SU-DHL-6 (cell line): ENCODE measurements at regions not wholly inside any gene's neighbourhood (a gene's known extent, or its start where the extent isn't known, plus 50 kb on each side); places are given as distances from the start of the nearest gene placed in this dataset.

Source experiments
- CTCF ChIP-seq: fragments of 200-600 bp; sonication (generic); IDR thresholded peaks from one replicate; pipeline ENCODE4 v1.5.1; 2017; ENCODE audit warnings: antibody characterized with exemption, mild to moderate bottlenecking, low read length, moderate library complexity; ENCODE audit not compliant: insufficient read depth, poor library complexity, severe bottlenecking
- EZH2phosphoT487 ChIP-seq: fragments of 200-600 bp; sonication (generic), shearing (Covaris generic); conservative IDR thresholded peaks from 2 replicates; pipeline ENCODE4 v1.6.1; 2018; ENCODE audit warnings: mild to moderate bottlenecking, antibody characterized with exemption, low read length, moderate library complexity, mixed read lengths

- TF ChIP-seq CTCF = no peak
- no peak for TF ChIP-seq EZH2phosphoT487
These were observed 113.6 kb downstream of the GALC start for GRCh38 chr14:87879389-87879788.
